Stimulated activated CD8-positive, alpha-beta memory T cell treated with anti-CD3 and anti-CD28 coated beads, Interleukin-7, amount 100 ng/mL, for 48 hours (primary cell): ENCODE measurements at regions not wholly inside any gene's neighbourhood (a gene's known extent, or its start where the extent isn't known, plus 50 kb on each side); places are given as distances from the start of the nearest gene placed in this dataset.

Experiments
- DNase-seq, 2 donors: peaks; one replicate each; pipeline ENCODE4 v3.0.0-alpha.2; 2020; ENCODE audit warnings: low read depth in 1 of 2; ENCODE audit errors: extremely low read depth in 1 of 2

GRCh38 chr16:59773330-59773729 lies 1039.2 kb upstream of the GOT2 start:
- DNase-seq, result no peak

GRCh38 chr16:59759296-59759695 lies 1025.2 kb upstream of the GOT2 start:
- DNase-seq, result no peak

GRCh38 chr16:59758848-59759247 lies 1024.7 kb upstream of the GOT2 start:
- no peak for DNase-seq

GRCh38 chr16:59754854-59755253 lies 1020.7 kb upstream of the GOT2 start:
- DNase-seq, result no peak

- DNase-seq, result no peak
These were observed 1015.7 kb upstream of the GOT2 start for GRCh38 chr16:59749662-59750336.

GRCh38 chr16:59748531-59748930 lies 1014.4 kb upstream of the GOT2 start:
- no peak for DNase-seq

- DNase-seq, result no peak
These were observed 1009.4 kb upstream of the GOT2 start for GRCh38 chr16:59743504-59743903.

GRCh38 chr16:59740858-59741257 lies 1006.7 kb upstream of the GOT2 start:
- DNase-seq, result no peak

GRCh38 chr16:59737274-59737673 lies 1003.2 kb upstream of the GOT2 start:
- DNase-seq, result no peak

GRCh38 chr16:59733321-59733720 lies 999.2 kb upstream of the GOT2 start:
- no peak for DNase-seq

- DNase-seq, result no peak
These were observed 995.5 kb upstream of the GOT2 start for GRCh38 chr16:59729613-59730012.

GRCh38 chr16:59719121-59719520 lies 985.0 kb upstream of the GOT2 start:
- no peak for DNase-seq

GRCh38 chr16:59707436-59708226 lies 973.5 kb upstream of the GOT2 start:
- DNase-seq, result no peak

GRCh38 chr16:59701963-59702930 lies 968.1 kb upstream of the GOT2 start:
- no peak for DNase-seq

GRCh38 chr16:59699786-59700185 lies 965.7 kb upstream of the GOT2 start:
- DNase-seq, result no peak

GRCh38 chr16:59698346-59699020 lies 964.4 kb upstream of the GOT2 start:
- no peak for DNase-seq

GRCh38 chr16:59697761-59698160 lies 963.6 kb upstream of the GOT2 start:
- no peak for DNase-seq

- DNase-seq, result no peak
These were observed 963.1 kb upstream of the GOT2 start for GRCh38 chr16:59697236-59697635.

- DNase-seq, result no peak
These were observed 962.4 kb upstream of the GOT2 start for GRCh38 chr16:59696495-59696894.

GRCh38 chr16:59690216-59690615 lies 956.1 kb upstream of the GOT2 start:
- no peak for DNase-seq

GRCh38 chr16:59688006-59688405 lies 953.9 kb upstream of the GOT2 start:
- DNase-seq, result no peak
